ENCODE measurements at regions not wholly inside any gene's neighbourhood (a gene's known extent, or its start where the extent isn't known, plus 50 kb on each side); places are given as distances from the start of the nearest gene placed in this dataset.

- Mint-ChIP-seq H3K4me3 (no peak overlapping the region), H3K4me1 (peaks cover 10% of the 10 kb centered on the region), H3K27ac (no peak overlapping the region), H3K36me3 (ENCODE audit: low read depth) (no peaks in the 10 kb centered on the region), H3K9me3 (no peaks in the 10 kb centered on the region), H3K27me3 (ENCODE audit: low read depth, poor library complexity) (no peaks in the 10 kb centered on the region)
- TF ChIP-seq CTCF (IDR thresholded peaks at IDR 0.05): no peak
- no peak for DNase-seq
Measured at GRCh38 chr4:15376145-15376544, 51.7 kb upstream of the C1QTNF7 start.

- no peak for TF ChIP-seq CTCF (IDR thresholded peaks at IDR 0.05)
- Mint-ChIP-seq H3K4me3 (no peak overlapping the region), H3K9me3 (no peaks in the 10 kb centered on the region), H3K4me1 (peaks cover 10% of the 10 kb centered on the region), H3K27me3 (ENCODE audit: low read depth, poor library complexity) (no peaks in the 10 kb centered on the region), H3K36me3 (ENCODE audit: low read depth) (peaks cover under 1% of the 10 kb centered on the region), H3K27ac (no peak overlapping the region)
- no peak for DNase-seq
Measured at GRCh38 chr4:15376594-15376993, 51.2 kb upstream of the C1QTNF7 start.
